ENCODE measurements at regions not wholly inside any gene's neighbourhood (a gene's known extent, or its start where the extent isn't known, plus 50 kb on each side); places are given as distances from the start of the nearest gene placed in this dataset.
A peak's percentile ranks its signal among the peaks of the same experiment; 100 is the strongest.

GRCh38 chr9:134233022-134233421, 68.7 kb upstream of the RNU6ATAC start:
- ATAC-seq (ENCODE audit: low read depth) (no peak), DNase-seq (ENCODE audit: low spot score in 2 of 2) (no peak)
- H3K9me3 Mint-ChIP-seq: no peaks in the 10 kb centered on the region
- H3K4me1 Mint-ChIP-seq: no peaks in the 10 kb centered on the region
- no peak overlapping the region for H3K27ac Mint-ChIP-seq
- H3K27me3 Mint-ChIP-seq: peaks cover 17% of the 10 kb centered on the region
- H3K36me3 Mint-ChIP-seq: no peaks in the 10 kb centered on the region
- no peak overlapping the region for H3K4me3 Mint-ChIP-seq

DNA sequence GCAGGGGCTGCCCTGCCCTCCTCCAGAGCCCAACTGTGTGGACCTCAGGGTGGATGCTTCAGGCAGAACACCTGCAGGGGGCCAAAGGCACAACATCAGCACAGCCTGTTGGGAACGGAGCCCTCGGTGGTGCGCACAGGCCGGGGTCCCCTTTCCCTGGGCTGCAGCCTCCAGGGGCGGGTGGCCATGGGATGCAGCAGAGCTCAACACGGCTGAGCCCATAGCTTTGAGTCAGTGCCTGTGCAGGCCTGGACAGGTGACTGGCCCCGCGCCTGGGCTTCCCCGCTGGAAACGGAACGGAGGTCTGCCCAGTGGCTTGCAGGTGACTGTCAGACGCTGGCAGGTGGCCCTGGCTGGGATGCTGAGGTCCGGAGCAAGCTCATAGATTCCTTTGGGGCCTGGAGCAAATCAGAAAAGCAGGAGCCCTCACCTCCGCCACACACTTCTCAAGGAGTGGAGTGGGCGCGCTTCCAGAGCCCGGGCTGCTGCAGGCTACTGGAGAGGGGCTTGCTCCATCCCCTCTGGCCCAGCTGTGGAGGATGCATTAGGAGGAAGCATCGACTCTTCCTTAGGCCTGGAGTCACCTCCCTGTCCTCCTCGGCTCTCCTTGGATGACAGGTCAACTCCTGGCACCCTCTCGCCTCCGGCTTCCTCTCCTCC, 69.8 kb upstream of the RNU6ATAC start:
- peaks cover 15% of the 10 kb centered on the region for H3K27me3 Mint-ChIP-seq
- H3K36me3 Mint-ChIP-seq: no peaks in the 10 kb centered on the region
- DNase-seq (ENCODE audit: low spot score in 2 of 2): no peak
- no peaks in the 10 kb centered on the region for H3K4me1 Mint-ChIP-seq
- H3K27ac Mint-ChIP-seq: no peak overlapping the region
- ATAC-seq (ENCODE audit: low read depth): no peak
- H3K9me3 Mint-ChIP-seq: no peaks in the 10 kb centered on the region
- H3K4me3 Mint-ChIP-seq: no peak overlapping the region

GRCh38 chr9:134234687-134235359, 70.5 kb upstream of the RNU6ATAC start:
- Mint-ChIP-seq H3K4me1 (no peaks in the 10 kb centered on the region), H3K4me3 (no peak overlapping the region), H3K9me3 (no peaks in the 10 kb centered on the region), H3K36me3 (no peaks in the 10 kb centered on the region), H3K27ac (no peak overlapping the region), H3K27me3 (peaks cover 15% of the 10 kb centered on the region)
- DNase-seq (ENCODE audit: low spot score in 2 of 2) (no peak), ATAC-seq (ENCODE audit: low read depth) (no peak)

- no peak for DNase-seq (ENCODE audit: low spot score in 2 of 2)
- H3K9me3 Mint-ChIP-seq: no peaks in the 10 kb centered on the region
- H3K4me1 Mint-ChIP-seq: no peaks in the 10 kb centered on the region
- no peaks in the 10 kb centered on the region for H3K36me3 Mint-ChIP-seq
- ATAC-seq (ENCODE audit: low read depth): no peak
- H3K4me3 Mint-ChIP-seq: no peak overlapping the region
- H3K27ac Mint-ChIP-seq: no peak overlapping the region
- peaks cover 10% of the 10 kb centered on the region for H3K27me3 Mint-ChIP-seq
Observed at GRCh38 chr9:134235366-134235765, 71.0 kb upstream of the RNU6ATAC start.

- ATAC-seq (ENCODE audit: low read depth) (no peak), DNase-seq (ENCODE audit: low spot score in 2 of 2) (no peak)
- Mint-ChIP-seq H3K4me1 (no peaks in the 10 kb centered on the region), H3K27ac (no peak overlapping the region), H3K9me3 (no peaks in the 10 kb centered on the region), H3K27me3 (peaks cover 10% of the 10 kb centered on the region), H3K4me3 (no peak overlapping the region), H3K36me3 (no peaks in the 10 kb centered on the region)
Observed at GRCh38 chr9:134236001-134236421, 71.6 kb upstream of the RNU6ATAC start.

DNA sequence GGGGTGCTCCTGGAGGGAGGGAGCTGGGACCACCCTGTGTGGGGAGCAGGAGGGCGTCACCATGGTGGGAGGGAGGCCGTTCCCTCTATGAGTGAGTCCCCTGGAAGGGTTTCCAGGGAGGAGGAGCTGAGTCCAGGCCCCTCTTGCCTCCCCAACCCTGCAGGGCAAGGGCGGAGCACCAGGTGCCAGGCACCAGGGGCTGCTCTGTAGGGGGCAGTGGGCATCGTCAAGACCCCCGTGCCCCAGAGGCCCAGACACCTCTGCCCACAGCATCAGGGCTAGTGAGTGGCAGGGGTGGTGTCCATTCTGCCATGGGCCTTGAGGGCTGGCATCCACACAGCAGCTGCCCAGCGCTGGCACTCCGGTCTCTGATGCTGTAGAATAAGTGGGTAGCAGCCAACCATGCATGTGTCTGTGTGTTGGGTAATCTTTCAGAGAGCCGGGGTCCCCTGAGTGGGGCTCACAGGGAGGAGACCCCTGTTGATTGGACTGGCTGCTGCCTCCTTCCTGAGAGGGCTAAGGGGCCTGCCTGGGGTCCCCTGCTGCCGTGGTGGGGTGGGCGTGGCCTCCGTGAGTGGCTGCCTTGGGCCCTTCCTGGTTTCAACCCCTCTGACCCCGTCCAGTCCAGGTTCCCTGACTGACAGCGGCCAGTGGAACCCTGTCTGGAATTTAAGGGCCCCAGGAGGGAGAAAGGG, 72.7 kb upstream of the RNU6ATAC start:
- H3K27ac Mint-ChIP-seq: no peak overlapping the region
- ATAC-seq (ENCODE audit: low read depth) (no peak), DNase-seq (ENCODE audit: low spot score in 2 of 2) (no peak)
- no peaks in the 10 kb centered on the region for H3K4me1 Mint-ChIP-seq
- no peak overlapping the region for H3K4me3 Mint-ChIP-seq
- H3K9me3 Mint-ChIP-seq: no peaks in the 10 kb centered on the region
- no peaks in the 10 kb centered on the region for H3K36me3 Mint-ChIP-seq
- H3K27me3 Mint-ChIP-seq: peaks cover 10% of the 10 kb centered on the region

- Mint-ChIP-seq H3K27ac (no peak overlapping the region), H3K36me3 (no peaks in the 10 kb centered on the region), H3K27me3 (peaks cover 8% of the 10 kb centered on the region), H3K4me3 (no peak overlapping the region), H3K4me1 (no peaks in the 10 kb centered on the region), H3K9me3 (no peaks in the 10 kb centered on the region)
- DNase-seq (ENCODE audit: low spot score in 2 of 2) (no peak), ATAC-seq (ENCODE audit: low read depth) (no peak)
Observed at GRCh38 chr9:134237630-134238265, 73.4 kb upstream of the RNU6ATAC start.

DNA sequence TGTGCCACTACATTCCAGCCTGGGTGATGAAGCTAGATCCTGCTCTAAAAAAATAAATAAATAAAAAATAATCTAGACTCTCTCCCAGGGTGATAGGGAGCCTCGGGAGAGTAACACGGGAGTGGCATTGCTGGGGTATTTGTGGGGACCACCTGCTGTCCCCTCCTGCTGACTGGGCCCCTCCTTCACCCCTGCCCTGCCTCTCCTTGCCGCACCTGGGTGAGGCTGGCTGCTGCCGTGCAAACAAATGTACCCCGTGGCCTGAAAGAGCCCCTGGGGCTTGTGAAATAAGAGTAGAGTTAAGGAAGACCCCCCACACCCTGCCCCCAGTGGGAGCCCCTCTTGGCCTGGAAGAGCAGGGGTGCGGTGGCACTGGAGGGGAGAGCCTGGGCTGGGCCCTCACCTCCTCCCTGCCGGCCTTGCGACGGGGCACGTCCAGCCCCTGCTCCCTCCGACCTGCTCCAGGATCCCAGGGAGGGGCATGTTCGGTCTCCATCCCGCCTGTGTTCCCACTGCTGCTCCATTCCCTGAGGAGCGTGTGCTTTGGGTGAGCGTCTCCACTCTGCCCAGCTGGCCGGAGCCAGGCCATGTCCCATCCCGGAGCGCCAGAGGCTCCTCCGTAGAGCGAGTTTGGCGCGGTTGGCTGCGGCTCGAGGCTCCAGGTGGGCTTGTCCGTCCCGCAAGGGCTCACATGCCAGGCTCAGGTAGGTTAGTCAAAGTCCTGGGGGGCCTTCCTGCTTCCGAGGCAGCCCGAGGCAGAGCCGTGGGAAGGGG, 75.0 kb upstream of the RNU6ATAC start:
- no peak for DNase-seq (ENCODE audit: low spot score in 2 of 2)
- Mint-ChIP-seq H3K27ac (no peak overlapping the region), H3K27me3 (peaks cover 6% of the 10 kb centered on the region), H3K4me1 (peaks cover 5% of the 10 kb centered on the region), H3K4me3 (no peak overlapping the region), H3K9me3 (no peaks in the 10 kb centered on the region), H3K36me3 (no peaks in the 10 kb centered on the region)
- ATAC-seq (ENCODE audit: low read depth): no peak

DNA sequence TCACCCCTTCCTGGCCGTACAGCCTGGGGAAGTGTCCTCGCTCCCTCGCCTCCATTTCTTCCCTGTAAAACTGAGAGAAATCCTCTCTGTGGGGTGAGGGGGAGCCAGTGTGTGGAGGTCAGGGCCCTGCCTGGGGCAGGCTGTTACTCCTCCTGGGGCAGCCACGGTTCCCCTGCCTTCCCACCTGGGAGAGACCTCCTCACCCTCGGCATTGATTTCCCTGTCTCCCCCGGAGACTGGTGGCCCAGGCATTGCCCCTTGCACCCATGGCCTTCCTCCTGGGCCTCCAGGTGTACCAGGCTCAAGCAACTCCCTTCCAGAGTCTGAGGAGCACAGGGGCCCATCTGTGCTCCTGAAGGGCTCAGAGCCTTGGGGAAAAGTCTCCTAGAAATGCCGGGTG, 75.6 kb upstream of the RNU6ATAC start:
- no peak overlapping the region for H3K27ac Mint-ChIP-seq
- no peak overlapping the region for H3K4me3 Mint-ChIP-seq
- H3K27me3 Mint-ChIP-seq: peaks cover 6% of the 10 kb centered on the region
- DNase-seq (ENCODE audit: low spot score in 2 of 2) (no peak), ATAC-seq (ENCODE audit: low read depth) (no peak)
- no peaks in the 10 kb centered on the region for H3K9me3 Mint-ChIP-seq
- H3K4me1 Mint-ChIP-seq: peaks cover 11% of the 10 kb centered on the region
- peaks cover 2% of the 10 kb centered on the region for H3K36me3 Mint-ChIP-seq

DNA sequence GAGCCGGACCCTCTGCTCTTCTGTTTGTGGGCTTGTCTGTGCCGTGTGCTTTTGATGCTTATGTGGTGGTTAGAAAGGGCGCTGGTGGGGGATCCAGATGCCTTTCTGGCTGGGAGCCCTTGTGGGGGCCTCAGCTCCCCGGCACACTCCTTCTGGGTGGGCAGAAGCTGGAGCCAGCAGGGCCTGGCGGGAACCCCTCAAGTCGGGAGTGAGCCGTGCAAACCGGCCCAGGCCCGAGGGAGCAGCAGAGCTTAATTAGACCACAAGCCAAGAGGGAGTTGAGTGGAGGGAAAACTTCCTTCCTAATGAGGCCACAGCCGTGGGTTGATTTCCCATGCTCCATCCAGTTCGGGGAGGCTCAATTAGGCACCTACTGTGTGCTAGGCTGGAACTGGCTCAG, 76.0 kb upstream of the RNU6ATAC start:
- no peak overlapping the region for H3K4me3 Mint-ChIP-seq
- peaks cover 1% of the 10 kb centered on the region for H3K9me3 Mint-ChIP-seq
- peaks cover 4% of the 10 kb centered on the region for H3K27me3 Mint-ChIP-seq
- peaks cover 4% of the 10 kb centered on the region for H3K36me3 Mint-ChIP-seq
- H3K27ac Mint-ChIP-seq: no peak overlapping the region
- DNase-seq (ENCODE audit: low spot score in 2 of 2) (no peak), ATAC-seq (ENCODE audit: low read depth) (no peak)
- H3K4me1 Mint-ChIP-seq: peaks cover 14% of the 10 kb centered on the region

DNA sequence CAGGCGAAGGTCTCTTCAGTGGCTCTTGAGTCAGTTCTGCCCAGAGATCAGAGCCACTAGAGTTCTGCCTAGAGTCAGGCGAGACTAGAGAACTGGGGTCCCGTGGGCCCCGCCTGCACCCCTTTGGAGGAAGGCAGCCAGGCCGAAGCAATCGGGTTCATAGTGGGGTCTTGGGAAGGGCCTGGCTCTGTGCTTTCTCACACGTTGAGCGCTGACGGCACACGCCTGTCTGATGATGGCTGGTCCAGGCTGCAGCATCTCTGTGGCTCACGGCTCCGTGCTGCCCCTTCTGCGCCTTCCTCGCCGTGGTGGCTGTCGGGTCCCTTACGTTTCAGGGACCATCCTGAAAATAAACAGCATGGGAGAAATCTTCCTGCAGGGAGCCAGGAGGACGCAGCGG, 78.3 kb upstream of the RNU6ATAC start:
- peaks cover 1% of the 10 kb centered on the region for H3K9me3 Mint-ChIP-seq
- DNase-seq (ENCODE audit: low spot score in 2 of 2) (no peak), ATAC-seq (ENCODE audit: low read depth) (no peak)
- peaks cover 2% of the 10 kb centered on the region for H3K27me3 Mint-ChIP-seq
- peaks cover 4% of the 10 kb centered on the region for H3K36me3 Mint-ChIP-seq
- peak overlapping the region; percentile 79 for H3K27ac Mint-ChIP-seq
- H3K4me1 Mint-ChIP-seq: peaks cover 18% of the 10 kb centered on the region
- H3K4me3 Mint-ChIP-seq: no peak overlapping the region

DNA sequence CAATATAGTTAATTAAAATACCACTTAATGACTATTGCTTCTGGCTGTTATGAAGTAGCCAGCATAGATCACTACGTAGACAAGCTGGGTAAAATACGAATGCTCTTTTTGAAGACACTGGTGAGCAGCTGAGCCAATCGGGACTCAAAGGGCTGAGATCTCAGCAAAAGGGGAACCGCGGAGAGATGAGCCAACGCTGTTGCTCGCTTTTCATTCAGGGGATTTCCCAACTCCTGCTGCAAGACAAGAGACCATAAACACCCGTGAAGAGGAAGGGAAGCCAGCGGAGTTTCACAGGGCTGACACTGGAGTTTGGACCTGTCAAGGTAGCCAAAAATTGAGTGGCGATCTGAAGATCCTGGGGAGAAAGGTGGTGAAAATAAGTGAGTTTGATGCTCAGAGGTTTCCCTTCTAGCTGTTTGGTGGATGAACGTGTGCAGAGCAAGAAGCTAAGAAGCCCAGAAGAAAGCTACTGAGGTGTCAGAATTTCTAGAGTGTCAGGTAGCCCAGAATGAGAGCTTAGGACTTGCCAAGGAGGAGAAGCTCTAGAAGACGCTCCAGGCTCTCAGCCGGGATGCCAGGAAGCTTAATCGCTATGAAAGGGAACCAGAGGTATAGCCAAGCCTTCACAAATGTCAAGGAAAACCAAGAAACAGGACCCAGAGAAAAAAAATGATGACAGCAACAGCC, 79.6 kb upstream of the RNU6ATAC start:
- peak; percentile 98 for ATAC-seq (ENCODE audit: low read depth)
- H3K27me3 Mint-ChIP-seq: no peaks in the 10 kb centered on the region

DNA sequence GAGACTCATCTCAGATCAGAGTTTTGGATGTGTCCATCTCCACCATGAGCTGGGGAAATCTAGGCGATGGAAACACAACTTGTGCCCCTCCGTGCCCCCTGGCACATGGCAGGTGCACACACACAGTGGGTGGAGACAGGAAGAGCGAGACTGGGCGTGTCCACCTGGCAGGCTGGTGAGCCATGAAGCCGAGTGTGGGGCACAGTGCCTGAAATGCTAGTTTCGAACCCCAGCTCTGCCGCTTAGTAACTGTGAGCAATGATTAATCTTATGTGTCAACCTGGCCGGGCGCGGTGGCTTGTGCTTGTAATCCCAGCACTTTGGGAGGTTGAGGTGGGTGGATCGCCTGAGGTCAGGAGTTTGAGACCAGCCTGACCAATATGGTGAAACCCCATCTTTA, 80.8 kb upstream of the RNU6ATAC start:
- H3K4me3 Mint-ChIP-seq: peak overlapping the region; percentile 82
- DNase-seq (ENCODE audit: low spot score in 2 of 2) (no peak), ATAC-seq (ENCODE audit: low read depth) (no peak)
- peak overlapping the region; percentile 95 for H3K27ac Mint-ChIP-seq
- H3K27me3 Mint-ChIP-seq: no peaks in the 10 kb centered on the region
- H3K9me3 Mint-ChIP-seq: peaks cover 5% of the 10 kb centered on the region
- peaks cover 4% of the 10 kb centered on the region for H3K36me3 Mint-ChIP-seq
- H3K4me1 Mint-ChIP-seq: peaks cover 18% of the 10 kb centered on the region

More for the DNA sequence above, 79.6 kb upstream of the RNU6ATAC start:
- DNase-seq (ENCODE audit: low spot score in 2 of 2): peak; percentile 57 to 70
- Mint-ChIP-seq H3K27ac (peak overlapping the region; percentile 95), H3K4me3 (peak overlapping the region; percentile 82), H3K36me3 (peaks cover 4% of the 10 kb centered on the region), H3K9me3 (peaks cover 5% of the 10 kb centered on the region), H3K4me1 (peaks cover 18% of the 10 kb centered on the region)
